Epithelial cell of esophagus (primary cell): ENCODE measurements at regions not wholly inside any gene's neighbourhood (a gene's known extent, or its start where the extent isn't known, plus 50 kb on each side); places are given as distances from the start of the nearest gene placed in this dataset.

Source experiments
- DNase-seq: peaks from one replicate; pipeline ENCODE4 v3.0.0; 2010; ENCODE audit warnings: low read depth
- H3K4me3 ChIP-seq: 2 replicates; pipeline ENCODE4 v1.5.1; 2011; ENCODE audit warnings: mild to moderate bottlenecking, low read length, control low read depth
- CTCF ChIP-seq: IDR thresholded peaks from 2 replicates; pipeline ENCODE4 v1.5.1; 2011; ENCODE audit warnings: low read depth, mild to moderate bottlenecking, low read length, control low read depth, inconsistent platforms; ENCODE audit not compliant: insufficient read depth; ENCODE audit errors: missing control alignments

DNA sequence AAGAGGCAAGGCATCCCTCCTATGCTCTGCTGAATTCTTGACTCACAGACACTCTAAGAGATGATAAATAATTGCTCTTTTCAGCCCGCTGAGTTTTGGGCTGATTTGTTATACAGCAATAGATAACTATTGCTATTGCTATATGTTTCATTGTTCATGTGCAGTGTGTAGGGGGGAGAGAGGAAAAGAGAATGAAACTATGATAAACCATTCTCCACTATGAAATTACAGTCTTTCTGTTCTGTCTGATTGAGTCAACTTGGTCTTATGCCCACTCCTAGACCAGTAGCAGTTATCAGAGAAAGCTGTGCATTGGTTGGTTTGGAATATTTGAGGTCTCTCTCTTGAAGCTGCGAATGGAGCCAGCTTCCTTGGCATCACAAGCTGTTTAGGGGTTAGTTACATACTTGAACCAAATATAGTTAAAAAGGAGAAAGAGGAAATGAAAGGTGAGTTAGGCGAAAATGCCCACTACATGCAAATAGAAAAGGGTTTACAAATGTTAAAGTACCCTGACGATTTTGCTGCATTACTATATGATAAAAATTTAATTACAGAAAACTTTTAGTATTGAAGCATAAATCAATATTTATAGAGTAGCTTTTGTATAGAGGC is 136.3 kb upstream of the ACTBL2 start:
- no peak for DNase-seq
- no peak for TF ChIP-seq CTCF
- no peak overlapping the region for H3K4me3 ChIP-seq

DNA sequence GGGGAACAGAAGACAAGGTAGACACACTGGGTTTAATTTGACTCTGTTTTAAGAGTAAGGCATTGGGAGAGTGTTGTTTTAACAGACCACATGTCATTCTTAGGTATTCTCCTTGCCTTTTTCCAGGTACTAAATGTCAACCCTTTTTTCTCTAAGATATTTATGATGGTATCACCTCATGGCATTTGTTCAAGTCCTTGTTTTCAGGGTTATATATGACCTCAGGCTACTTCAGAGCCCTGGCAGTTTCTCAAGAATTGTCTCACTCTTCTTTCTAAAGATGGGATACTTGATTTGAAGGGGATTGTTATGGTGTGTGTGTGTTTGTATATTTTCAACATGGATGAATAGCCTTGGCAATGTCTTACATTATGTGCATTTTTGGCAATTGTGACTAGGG is 131.1 kb upstream of the ACTBL2 start:
- TF ChIP-seq CTCF: no peak
- H3K4me3 ChIP-seq: no peak overlapping the region
- no peak for DNase-seq

DNA sequence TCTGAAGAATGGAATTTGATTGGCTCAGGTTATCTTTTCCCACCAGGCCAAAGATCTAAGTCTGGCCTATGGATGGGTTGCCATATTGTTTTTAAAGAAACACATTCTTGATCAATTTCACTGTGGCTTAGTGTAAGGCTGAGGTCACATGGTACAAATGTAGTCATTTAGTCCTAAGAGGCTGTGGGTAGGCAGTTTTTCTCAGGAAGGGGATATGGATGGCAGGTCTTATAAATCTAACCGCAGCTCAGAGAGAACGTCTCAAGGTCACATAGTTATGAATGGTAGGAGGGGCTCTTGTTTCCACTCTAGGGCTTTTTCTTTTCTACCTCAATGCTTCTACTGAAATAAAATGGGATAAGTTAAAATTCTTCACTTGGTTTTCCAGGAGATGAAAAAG is 128.6 kb upstream of the ACTBL2 start:
- TF ChIP-seq CTCF: no peak
- DNase-seq: no peak
- H3K4me3 ChIP-seq: no peak overlapping the region

DNA sequence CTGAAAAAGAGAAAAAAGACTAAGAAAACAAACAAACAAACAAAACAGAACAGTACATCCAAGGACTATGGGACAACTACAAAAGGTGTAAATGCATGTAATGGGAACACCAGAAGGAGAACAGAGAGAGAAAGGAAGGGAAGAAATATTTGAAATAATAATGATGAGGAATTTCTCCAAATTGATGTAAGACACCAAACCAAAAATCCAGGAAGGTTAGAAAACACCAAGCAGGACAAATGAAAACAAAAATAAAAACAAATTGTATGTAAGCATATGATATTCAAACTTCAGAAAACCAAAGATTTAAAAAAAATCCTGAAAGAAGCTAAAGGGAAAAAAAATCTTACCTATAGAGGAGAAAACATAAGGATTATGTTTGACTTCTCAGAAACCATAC is 125.9 kb upstream of the ACTBL2 start:
- no peak overlapping the region for H3K4me3 ChIP-seq
- no peak for TF ChIP-seq CTCF
- no peak for DNase-seq

GRCh38 chr5:57601996-57602395 is 119.4 kb upstream of the ACTBL2 start:
- H3K4me3 ChIP-seq: no peak overlapping the region
- TF ChIP-seq CTCF: no peak
- no peak for DNase-seq

- TF ChIP-seq CTCF: no peak
- DNase-seq: no peak
- no peak overlapping the region for H3K4me3 ChIP-seq
Measured at GRCh38 chr5:57600321-57600720, 117.7 kb upstream of the ACTBL2 start.

- peak; percentile 86 for DNase-seq
- no peak for TF ChIP-seq CTCF
- H3K4me3 ChIP-seq: no peak overlapping the region
Measured at GRCh38 chr5:57598756-57599155, 116.1 kb upstream of the ACTBL2 start.
